Neural cell (in vitro differentiated cells): ENCODE measurements at regions not wholly inside any gene's neighbourhood (a gene's known extent, or its start where the extent isn't known, plus 50 kb on each side); places are given as distances from the start of the nearest gene placed in this dataset.

Experiments
- H2AFZ ChIP-seq: fragments of 200-600, 300-800 bp; sonication (generic), shearing (Covaris generic); 2 replicates; pipeline ENCODE4 v1.6.0; 2014; ENCODE audit warnings: low read depth, mild to moderate bottlenecking, antibody characterized with exemption, low read length, moderate library complexity
- H3F3A ChIP-seq: fragments of 200-600 bp; shearing (Covaris generic); 2 replicates; pipeline ENCODE4 v1.6.1; 2016; ENCODE audit warnings: mild to moderate bottlenecking, moderate library complexity, mixed read lengths, antibody characterized with exemption, low read length; ENCODE audit not compliant: insufficient read depth, poor library complexity, severe bottlenecking
- H3K27ac ChIP-seq: fragments of 200-600, 300-800 bp; sonication (generic), shearing (Covaris generic); 2 replicates; pipeline ENCODE4 v1.5.1; 2014; ENCODE audit warnings: mild to moderate bottlenecking, low read length, moderate library complexity
- H3K27me3 ChIP-seq: fragments of 300-800, 200-600 bp; sonication (generic), shearing (Covaris generic); 2 replicates; pipeline ENCODE4 v1.6.0; 2014; ENCODE audit warnings: mild to moderate bottlenecking, low read depth, low read length, moderate library complexity; ENCODE audit not compliant: insufficient read depth
- H3K36me3 ChIP-seq: fragments of 300-800, 200-600 bp; sonication (generic), shearing (Covaris generic); 2 replicates; pipeline ENCODE4 v1.5.1; 2014; ENCODE audit warnings: mild to moderate bottlenecking, antibody characterized with exemption, low read length, moderate library complexity; ENCODE audit not compliant: insufficient read depth
- H3K4me2 ChIP-seq: fragments of 300-800, 200-600 bp; sonication (generic), shearing (Covaris generic); 2 replicates; pipeline ENCODE4 v1.6.0; 2014; ENCODE audit warnings: mild to moderate bottlenecking, low read length
- H3K4me3 ChIP-seq: fragments of 300-800, 200-600 bp; sonication (generic), shearing (Covaris generic); 2 replicates; pipeline ENCODE4 v1.5.1; 2014; ENCODE audit warnings: mild to moderate bottlenecking, low read length, moderate library complexity
- H3K79me2 ChIP-seq: fragments of 200-600 bp; shearing (Covaris generic); replicated peaks from 2 replicates; pipeline ENCODE4 v1.6.0; 2014; ENCODE audit warnings: mild to moderate bottlenecking, low read length, moderate library complexity; ENCODE audit not compliant: insufficient read depth
- H3K9ac ChIP-seq: fragments of 300-800, 200-600 bp; sonication (generic), shearing (Covaris generic); 2 replicates; pipeline ENCODE4 v1.6.1; 2016; ENCODE audit warnings: mild to moderate bottlenecking, low read length, mixed read lengths
- H3K9me2 ChIP-seq: fragments of 200-600 bp; shearing (Covaris generic); 2 replicates; pipeline ENCODE4 v1.6.1; 2016; ENCODE audit warnings: mild to moderate bottlenecking, low read length, mixed read lengths; ENCODE audit not compliant: insufficient read depth
- H3K9me3 ChIP-seq: fragments of 200-600, 300-800 bp; sonication (generic), shearing (Covaris generic); 2 replicates; pipeline ENCODE4 v1.6.1; 2016; ENCODE audit warnings: mild to moderate bottlenecking, mixed run types, low read length, moderate library complexity, mixed read lengths
- H4K20me1 ChIP-seq: fragments of 200-600 bp; shearing (Covaris generic); 2 replicates; pipeline ENCODE4 v1.6.1; 2016; ENCODE audit warnings: mild to moderate bottlenecking, mixed run types; ENCODE audit not compliant: insufficient read depth
- EP300 ChIP-seq: fragments of 450-650 bp; conservative IDR thresholded peaks from 2 replicates; pipeline ENCODE4 v1.6.1; 2014; ENCODE audit warnings: antibody characterized with exemption, mild to moderate bottlenecking, moderate library complexity; ENCODE audit not compliant: poor library complexity, severe bottlenecking
- EZH2 ChIP-seq: fragments of 200-600, 300-800 bp; shearing (Covaris generic), sonication (generic); IDR thresholded peaks from 2 replicates; pipeline ENCODE4 v1.6.1; 2014; ENCODE audit warnings: antibody characterized with exemption, low read length, borderline replicate concordance, mild to moderate bottlenecking; ENCODE audit not compliant: insufficient read depth, poor library complexity, severe bottlenecking
- MXI1 ChIP-seq: fragments of 450-650 bp; conservative IDR thresholded peaks from 2 replicates; pipeline ENCODE4 v1.6.1; 2014; ENCODE audit warnings: antibody characterized with exemption, mild to moderate bottlenecking; ENCODE audit not compliant: poor library complexity, severe bottlenecking
- POLR2AphosphoS5 ChIP-seq: IDR thresholded peaks from 2 replicates; pipeline ENCODE4 v1.6.1; 2012
- REST ChIP-seq: IDR thresholded peaks from 2 replicates; pipeline ENCODE4 v1.6.1; 2012; ENCODE audit warnings: borderline replicate concordance

DNA sequence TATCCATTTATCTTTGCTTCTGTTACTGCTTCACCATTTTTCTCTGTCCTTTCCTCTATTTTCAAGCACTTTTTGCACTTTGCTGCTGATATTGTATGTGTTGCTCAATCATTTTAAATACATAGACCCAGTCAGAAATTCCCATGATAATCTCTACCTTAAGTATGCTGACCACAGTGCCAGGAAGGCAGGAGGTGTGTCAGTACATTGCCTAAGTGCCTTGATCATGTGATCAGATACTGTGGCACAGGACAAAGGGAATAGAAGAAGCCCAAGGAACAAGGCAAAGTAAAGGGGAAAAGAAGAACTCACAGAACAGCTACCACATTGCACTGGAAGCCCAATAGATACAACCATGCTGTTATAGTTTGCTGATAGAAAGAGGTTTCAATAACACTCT lies 53.7 kb upstream of the CD36 start:
- no peak overlapping the region for H3K4me2 ChIP-seq
- no peak overlapping the region for H3K9ac ChIP-seq
- H4K20me1 ChIP-seq = no peaks in the 10 kb centered on the region
- H2AFZ ChIP-seq = no peak overlapping the region
- no peaks in the 10 kb centered on the region for H3K27me3 ChIP-seq
- H3F3A ChIP-seq = no peaks in the 10 kb centered on the region
- no peak overlapping the region for H3K27ac ChIP-seq
- no peaks in the 10 kb centered on the region for H3K36me3 ChIP-seq
- no peaks in the 10 kb centered on the region for H3K9me3 ChIP-seq
- H3K4me3 ChIP-seq = no peak overlapping the region
- H3K79me2 ChIP-seq = no peaks in the 10 kb centered on the region
- no peaks in the 10 kb centered on the region for H3K9me2 ChIP-seq
- TF ChIP-seq EP300 = no peak

GRCh38 chr7:80587538-80587937 lies 50.9 kb upstream of the CD36 start:
- H2AFZ ChIP-seq = no peak overlapping the region
- H3K36me3 ChIP-seq = no peaks in the 10 kb centered on the region
- H3K27ac ChIP-seq = no peak overlapping the region
- TF ChIP-seq EP300 = peak; percentile 87
- TF ChIP-seq POLR2AphosphoS5 = peak; percentile 64
- TF ChIP-seq EZH2 = no peak
- no peak for TF ChIP-seq MXI1
- no peak for TF ChIP-seq REST
- H3K4me2 ChIP-seq = no peak overlapping the region
- H4K20me1 ChIP-seq = no peaks in the 10 kb centered on the region
- no peaks in the 10 kb centered on the region for H3K9me3 ChIP-seq
- no peaks in the 10 kb centered on the region for H3F3A ChIP-seq
- no peak overlapping the region for H3K9ac ChIP-seq
- no peaks in the 10 kb centered on the region for H3K27me3 ChIP-seq
- H3K79me2 ChIP-seq = no peaks in the 10 kb centered on the region
- H3K4me3 ChIP-seq = no peak overlapping the region
- no peaks in the 10 kb centered on the region for H3K9me2 ChIP-seq

GRCh38 chr7:80588591-80588990 lies 49.9 kb upstream of the CD36 start:
- no peaks in the 10 kb centered on the region for H3F3A ChIP-seq
- H4K20me1 ChIP-seq = no peaks in the 10 kb centered on the region
- TF ChIP-seq REST = no peak
- no peak overlapping the region for H2AFZ ChIP-seq
- no peak overlapping the region for H3K4me3 ChIP-seq
- no peaks in the 10 kb centered on the region for H3K36me3 ChIP-seq
- no peak overlapping the region for H3K27ac ChIP-seq
- H3K4me2 ChIP-seq = no peak overlapping the region
- H3K9ac ChIP-seq = no peak overlapping the region
- H3K9me3 ChIP-seq = no peaks in the 10 kb centered on the region
- no peaks in the 10 kb centered on the region for H3K9me2 ChIP-seq
- no peaks in the 10 kb centered on the region for H3K79me2 ChIP-seq
- H3K27me3 ChIP-seq = no peaks in the 10 kb centered on the region
